Caki2 (cell line): ENCODE measurements at regions not wholly inside any gene's neighbourhood (a gene's known extent, or its start where the extent isn't known, plus 50 kb on each side); places are given as distances from the start of the nearest gene placed in this dataset.
"Not testable (repeated sequence)": the region's sequence is repeated elsewhere in the genome, so short reads cannot be mapped to it uniquely, and the experiment has no call there.

Experiments
- DNase-seq: peaks from one replicate; pipeline ENCODE4 v3.0.0-alpha.2; 2015; ENCODE audit warnings: low read depth
- in situ Hi-C: cut with HindIII; loops from 2 replicates; pipeline ENCODE4 v1.10.0; 2016; ENCODE audit warnings: low sequenced_read_pairs, low pct_unique_long_range_greater_than_20kb, mixed read lengths

GRCh38 chr5:175351897-175352590 lies 91.9 kb downstream of the DRD1 start:
- in situ Hi-C loops, result no loop called here
- no peak for DNase-seq

- no peak for DNase-seq
- in situ Hi-C loops, result no loop called here
These were observed 92.9 kb downstream of the DRD1 start for GRCh38 chr5:175351126-175351525.

DNA sequence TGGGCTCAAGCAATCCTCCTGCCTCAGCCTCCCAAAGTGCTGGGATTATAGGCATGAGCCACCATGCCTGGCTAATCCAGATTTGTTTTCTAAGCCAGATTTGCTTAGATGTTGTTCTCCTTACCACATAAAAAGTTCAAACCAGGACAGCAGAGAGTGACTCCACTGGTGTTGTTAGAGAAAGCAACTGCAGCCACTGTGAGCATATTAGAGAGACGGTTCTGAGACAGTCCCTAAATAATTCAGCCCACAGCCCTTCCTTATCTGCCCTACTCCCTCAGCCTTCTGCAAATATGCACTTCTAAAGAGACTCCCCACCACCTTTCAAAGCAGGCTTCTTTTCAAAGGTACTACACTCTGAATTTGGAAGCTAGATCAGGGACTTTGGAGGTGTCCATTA lies 96.1 kb downstream of the DRD1 start:
- in situ Hi-C loops, result no loop called here
- no peak for DNase-seq

GRCh38 chr5:175347027-175347426 lies 97.0 kb downstream of the DRD1 start:
- in situ Hi-C loops, result no loop called here
- peak; percentile 83 for DNase-seq

DNA sequence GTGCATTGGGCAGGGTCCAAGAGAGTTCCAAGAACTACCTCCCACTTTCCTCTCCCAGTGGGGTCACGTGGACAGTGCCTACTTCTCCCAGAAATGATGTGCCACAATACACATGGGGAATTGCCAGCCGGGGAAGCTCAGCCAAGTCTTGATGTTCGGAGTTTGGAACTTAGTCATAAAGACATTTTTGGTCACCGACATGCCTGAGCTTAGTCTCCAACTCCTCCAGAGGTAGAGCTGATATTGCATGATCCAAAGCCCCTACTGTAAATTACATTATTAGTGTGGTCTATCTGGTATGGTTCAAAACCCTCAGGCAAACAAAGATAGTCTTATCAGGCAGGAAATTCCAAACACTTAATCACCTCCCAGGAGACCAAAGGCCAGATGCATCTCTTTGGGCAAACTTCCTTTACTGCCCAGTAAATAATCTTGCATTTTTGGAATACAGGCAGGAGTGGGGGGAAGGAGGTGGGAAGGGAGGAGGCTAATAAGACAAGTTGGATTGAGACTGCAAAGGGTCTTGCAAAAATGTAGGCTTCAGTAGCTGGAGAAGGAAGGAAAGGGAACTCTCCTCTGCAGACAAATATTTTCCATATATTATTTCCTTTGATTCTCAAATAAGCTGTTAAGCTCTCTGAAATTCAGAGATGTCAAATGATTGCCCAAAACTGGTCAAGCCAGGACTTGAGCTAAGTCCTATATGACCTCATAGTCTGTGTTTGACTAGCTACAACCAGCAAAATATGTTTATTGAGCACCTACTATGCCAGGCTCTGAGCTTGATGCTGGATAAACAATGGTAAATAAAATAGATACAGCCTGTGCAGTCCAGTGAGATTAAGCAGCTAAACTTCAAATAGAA lies 99.4 kb downstream of the DRD1 start:
- in situ Hi-C loops, result no loop called here
- peak; percentile 61 for DNase-seq

GRCh38 chr5:175343308-175343707 lies 100.7 kb downstream of the DRD1 start:
- no peak for DNase-seq
- in situ Hi-C loops, result no loop called here

DNA sequence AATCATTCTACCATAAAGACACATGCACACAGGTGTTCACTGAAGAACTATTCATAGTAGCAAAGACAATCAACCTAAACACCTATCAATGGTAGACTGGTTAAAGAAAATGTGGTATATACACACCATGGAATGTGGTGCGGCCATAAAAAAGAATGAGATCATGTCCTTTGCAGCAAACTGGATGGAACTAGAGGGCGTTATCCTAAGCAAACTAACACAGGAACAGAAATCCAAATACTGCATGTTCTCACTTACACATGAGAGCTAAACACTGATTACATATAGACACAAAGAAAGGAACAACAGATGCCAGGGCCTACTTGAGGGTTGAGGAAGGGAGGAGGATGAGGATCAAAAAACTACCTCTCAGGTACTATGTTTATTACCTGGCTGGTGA lies 103.8 kb downstream of the DRD1 start:
- no peak for DNase-seq
- in situ Hi-C loops, result no loop called here

DNA sequence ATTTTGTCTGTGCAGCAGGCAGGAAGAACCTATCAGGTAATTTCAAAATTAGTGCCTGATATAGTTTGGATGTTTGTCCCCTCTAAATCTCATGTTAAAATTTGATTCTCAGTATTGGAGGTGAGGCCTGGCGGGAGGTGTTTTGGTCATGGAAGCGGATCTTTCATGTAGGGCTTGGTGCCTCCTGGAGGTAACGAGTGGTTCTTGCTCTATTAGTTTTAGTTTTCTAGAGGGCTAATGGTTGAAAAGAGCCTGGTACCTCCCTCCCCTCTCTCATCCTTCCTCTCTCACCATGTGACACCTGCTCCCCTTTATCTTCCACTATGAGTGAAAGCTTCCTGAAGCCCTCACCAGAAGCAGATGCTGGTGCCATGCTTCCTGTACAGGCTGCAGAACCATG lies 106.3 kb downstream of the DRD1 start:
- DNase-seq, result no peak
- in situ Hi-C loops, result no loop called here

GRCh38 chr5:175336781-175337180 lies 107.2 kb downstream of the DRD1 start:
- in situ Hi-C loops, result no loop called here
- no peak for DNase-seq

GRCh38 chr5:175335691-175336090 lies 108.3 kb downstream of the DRD1 start:
- no peak for DNase-seq
- in situ Hi-C loops, result no loop called here

DNA sequence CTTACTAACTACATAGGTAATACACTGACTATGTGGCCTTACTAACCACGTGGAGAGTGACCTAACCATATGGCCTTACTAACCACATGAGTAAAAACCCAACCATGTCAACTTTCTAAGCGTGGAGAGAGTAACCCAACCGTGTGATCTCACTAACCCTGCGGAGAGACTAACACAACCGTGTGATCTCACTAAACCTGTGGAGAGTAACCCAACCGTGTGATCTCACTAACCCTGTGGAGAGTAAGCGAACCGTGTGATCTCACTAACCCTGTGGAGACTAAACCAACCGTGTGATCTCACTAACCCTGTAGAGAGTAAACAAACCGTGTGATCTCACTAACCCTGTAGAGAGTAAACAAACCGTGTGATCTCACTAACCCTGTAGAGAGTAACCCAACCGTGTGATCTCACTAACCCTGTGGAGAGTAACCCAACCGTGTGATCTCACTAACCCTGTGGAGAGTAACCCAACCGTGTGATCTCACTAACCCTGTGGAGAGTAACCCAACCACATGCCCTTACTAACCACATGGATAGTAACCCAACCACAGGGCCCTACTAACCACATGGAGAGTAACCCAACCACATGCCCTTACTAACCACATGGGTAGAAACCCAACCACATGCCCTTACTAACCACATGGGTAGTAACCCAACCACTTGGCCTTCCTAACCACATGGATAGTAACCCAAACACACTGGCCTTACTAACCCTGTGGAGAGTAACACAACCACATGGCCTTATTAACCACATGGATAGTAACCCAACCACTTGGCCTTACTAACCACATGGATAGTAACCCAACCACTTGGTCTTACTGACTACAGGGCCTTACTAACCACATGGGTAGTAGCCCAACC lies 112.6 kb downstream of the DRD1 start:
- DNase-seq, in situ Hi-C loops: not testable (repeated sequence)

GRCh38 chr5:175329976-175330375 lies 114.0 kb downstream of the DRD1 start:
- no peak for DNase-seq
- in situ Hi-C loops, result no loop called here

DNA sequence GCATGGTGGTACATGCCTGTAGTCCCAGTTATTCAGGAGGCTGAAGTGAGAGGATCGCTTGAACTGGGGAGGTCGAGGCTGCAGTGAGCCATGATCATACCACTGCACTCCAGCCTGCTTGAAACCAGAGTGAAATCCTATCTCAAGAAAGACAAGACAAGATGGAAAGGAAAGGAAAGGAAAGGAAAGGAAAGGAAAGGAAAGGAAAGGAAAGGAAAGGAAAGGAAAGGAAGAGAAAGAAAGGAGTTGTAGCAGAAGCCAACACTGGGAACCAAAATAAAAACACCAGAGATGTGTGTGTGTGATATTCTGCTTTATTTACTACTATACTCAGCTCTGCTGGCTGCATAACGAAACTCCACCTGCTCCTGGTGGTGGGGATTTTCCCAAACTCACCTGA lies 115.3 kb downstream of the DRD1 start:
- DNase-seq, result no peak
- in situ Hi-C loops, result no loop called here

- in situ Hi-C loops, result no loop called here
- no peak for DNase-seq
These were observed 115.8 kb downstream of the DRD1 start for GRCh38 chr5:175328176-175328575.

DNA sequence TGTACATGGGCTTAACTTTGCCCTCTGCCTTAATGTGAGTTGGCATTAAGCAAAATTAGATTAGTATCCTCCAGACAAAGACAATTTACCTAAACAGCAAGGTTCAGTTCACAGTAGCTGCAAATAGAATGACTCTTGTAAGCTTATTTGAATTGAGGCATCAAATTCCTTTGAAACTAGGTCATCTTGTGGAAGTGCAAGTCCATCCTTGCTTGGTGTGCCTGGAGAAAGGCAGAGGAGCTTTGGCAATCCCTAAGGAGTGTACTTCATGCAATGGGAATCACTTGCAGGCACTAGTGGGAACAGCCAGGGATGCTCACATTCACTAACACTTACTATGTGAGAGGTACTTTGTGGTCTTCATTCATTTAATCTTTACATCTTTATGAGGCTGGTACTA lies 118.3 kb downstream of the DRD1 start:
- DNase-seq, result no peak
- in situ Hi-C loops, result no loop called here

DNA sequence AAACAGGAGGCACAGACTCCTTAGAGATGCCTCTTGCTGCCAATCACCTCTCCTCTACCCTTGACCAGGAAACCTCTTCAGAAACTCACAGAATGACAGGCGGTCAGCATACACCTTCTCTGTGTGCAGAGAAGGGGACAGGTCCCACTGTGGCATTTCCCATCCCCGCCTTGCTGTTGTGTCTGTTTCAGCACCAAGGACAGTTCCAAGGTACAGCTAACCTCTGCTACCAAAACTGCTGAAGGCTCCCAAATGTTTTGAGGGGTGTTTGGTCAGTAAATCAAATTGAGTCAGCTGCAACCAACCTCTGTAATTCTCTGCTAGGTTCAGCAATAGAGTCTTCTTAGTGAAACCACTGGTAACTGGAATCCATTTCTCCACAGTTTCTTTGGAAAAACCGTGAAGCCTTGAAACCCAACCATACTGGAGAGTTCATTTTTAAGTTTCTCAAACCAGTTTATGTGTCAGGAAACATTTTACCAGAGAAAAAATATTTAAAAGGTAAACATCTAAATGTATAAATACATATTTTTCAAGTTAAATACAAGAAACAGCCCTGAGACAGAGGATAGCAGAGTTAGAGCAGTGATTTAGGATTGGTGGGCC lies 122.0 kb downstream of the DRD1 start:
- in situ Hi-C loops, result no loop called here
- peak; percentile 48 for DNase-seq

GRCh38 chr5:175319199-175319598 lies 124.8 kb downstream of the DRD1 start:
- no peak for DNase-seq
- in situ Hi-C loops, result no loop called here

- in situ Hi-C loops, result no loop called here
These were observed 126.1 kb downstream of the DRD1 start for GRCh38 chr5:175317872-175318271.

More at GRCh38 chr5:175317872-175318271, 126.1 kb downstream of the DRD1 start:
- no peak for DNase-seq
